Neural progenitor cell (in vitro differentiated cells): ENCODE measurements at regions not wholly inside any gene's neighbourhood (a gene's known extent, or its start where the extent isn't known, plus 50 kb on each side); places are given as distances from the start of the nearest gene placed in this dataset.

Source experiments
- EZH2phosphoT487 ChIP-seq: fragments of 200-600 bp; sonication (generic); IDR thresholded peaks from 2 replicates; pipeline ENCODE4 v1.6.1; 2017; ENCODE audit warnings: antibody characterized with exemption
- TF ChIP-seq, protein P1 (sequence below): fragments of 200-600 bp; sonication (generic); IDR thresholded peaks from 2 replicates; pipeline ENCODE4 v1.5.1; 2017; ENCODE audit warnings: antibody characterized with exemption, mild to moderate bottlenecking

- TF ChIP-seq, protein P1, sequence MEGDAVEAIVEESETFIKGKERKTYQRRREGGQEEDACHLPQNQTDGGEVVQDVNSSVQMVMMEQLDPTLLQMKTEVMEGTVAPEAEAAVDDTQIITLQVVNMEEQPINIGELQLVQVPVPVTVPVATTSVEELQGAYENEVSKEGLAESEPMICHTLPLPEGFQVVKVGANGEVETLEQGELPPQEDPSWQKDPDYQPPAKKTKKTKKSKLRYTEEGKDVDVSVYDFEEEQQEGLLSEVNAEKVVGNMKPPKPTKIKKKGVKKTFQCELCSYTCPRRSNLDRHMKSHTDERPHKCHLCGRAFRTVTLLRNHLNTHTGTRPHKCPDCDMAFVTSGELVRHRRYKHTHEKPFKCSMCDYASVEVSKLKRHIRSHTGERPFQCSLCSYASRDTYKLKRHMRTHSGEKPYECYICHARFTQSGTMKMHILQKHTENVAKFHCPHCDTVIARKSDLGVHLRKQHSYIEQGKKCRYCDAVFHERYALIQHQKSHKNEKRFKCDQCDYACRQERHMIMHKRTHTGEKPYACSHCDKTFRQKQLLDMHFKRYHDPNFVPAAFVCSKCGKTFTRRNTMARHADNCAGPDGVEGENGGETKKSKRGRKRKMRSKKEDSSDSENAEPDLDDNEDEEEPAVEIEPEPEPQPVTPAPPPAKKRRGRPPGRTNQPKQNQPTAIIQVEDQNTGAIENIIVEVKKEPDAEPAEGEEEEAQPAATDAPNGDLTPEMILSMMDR, result no peak
- no peak for TF ChIP-seq EZH2phosphoT487
Observed at GRCh38 chr4:57911203-57911602, 801.0 kb upstream of the IGFBP7 start.
